Activated naive CD4-positive, alpha-beta T cell treated with anti-CD3 and anti-CD28 coated beads, Interleukin-2, amount 50 U/mL, for 24 hours (primary cell): ENCODE measurements at regions not wholly inside any gene's neighbourhood (a gene's known extent, or its start where the extent isn't known, plus 50 kb on each side); places are given as distances from the start of the nearest gene placed in this dataset.

ENCODE experiments used
- H3K27ac Mint-ChIP-seq: one replicate; pipeline ENCODE4 v1.8.0; 2021; ENCODE audit warnings: mild to moderate bottlenecking, mixed read lengths
- H3K27me3 Mint-ChIP-seq: one replicate; pipeline ENCODE4 v1.8.0; 2021; ENCODE audit warnings: mixed read lengths
- H3K36me3 Mint-ChIP-seq: one replicate; pipeline ENCODE4 v1.8.0; 2021; ENCODE audit warnings: mixed read lengths
- H3K4me1 Mint-ChIP-seq: one replicate; pipeline ENCODE4 v1.8.0; 2021; ENCODE audit warnings: mixed read lengths
- H3K4me3 Mint-ChIP-seq: one replicate; pipeline ENCODE4 v1.8.0; 2021; ENCODE audit warnings: mild to moderate bottlenecking, mixed read lengths
- H3K9me3 Mint-ChIP-seq: one replicate; pipeline ENCODE4 v1.8.0; 2021; ENCODE audit warnings: mixed read lengths

DNA sequence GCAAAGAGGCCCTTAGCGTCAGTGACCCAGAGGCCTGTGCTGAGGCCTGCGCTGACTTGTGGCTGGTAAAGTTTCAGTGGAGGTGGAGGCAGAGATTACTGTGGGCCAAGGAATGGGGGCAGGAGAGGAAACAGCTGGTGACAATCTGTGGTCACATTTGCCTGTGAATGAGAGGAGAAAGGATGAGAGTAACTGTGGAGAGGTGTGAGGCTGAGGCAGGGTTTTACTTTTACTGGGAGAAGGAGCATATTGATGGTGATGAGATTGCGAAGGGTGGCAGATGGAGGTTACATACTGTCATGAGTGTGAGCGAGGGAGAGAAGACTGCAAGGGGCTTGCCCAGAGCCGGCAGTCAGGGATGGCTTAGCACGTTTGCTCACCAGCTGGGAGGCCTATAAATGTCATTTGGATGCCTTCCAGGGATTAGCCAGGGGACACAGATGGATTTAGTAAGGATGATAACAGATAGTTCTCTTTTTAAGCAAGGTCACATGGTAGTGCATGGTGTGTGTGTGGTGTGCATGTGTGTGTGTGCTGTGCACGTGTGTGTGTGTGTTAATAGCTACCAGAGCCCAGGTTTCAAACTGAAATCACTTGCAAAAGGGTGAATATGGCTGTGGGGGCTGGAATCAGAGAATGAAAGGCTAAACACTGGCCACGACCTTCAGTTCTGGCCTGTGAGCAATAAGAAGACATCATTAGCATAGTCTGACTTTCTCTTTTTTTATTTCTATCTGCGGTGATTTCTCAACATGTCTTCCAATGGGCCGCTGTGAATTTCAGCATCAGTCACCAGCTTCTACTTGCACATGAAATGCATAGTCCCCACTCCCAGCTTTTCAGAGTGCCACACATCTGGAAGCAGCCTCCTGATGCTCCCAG is 291.5 kb upstream of the ZNF32 start:
- Mint-ChIP-seq H3K27me3 (peaks cover 12% of the 10 kb centered on the region), H3K4me1 (peaks cover 12% of the 10 kb centered on the region), H3K27ac (peak overlapping the region; percentile 12), H3K36me3 (no peaks in the 10 kb centered on the region), H3K4me3 (no peak overlapping the region), H3K9me3 (no peaks in the 10 kb centered on the region)

DNA sequence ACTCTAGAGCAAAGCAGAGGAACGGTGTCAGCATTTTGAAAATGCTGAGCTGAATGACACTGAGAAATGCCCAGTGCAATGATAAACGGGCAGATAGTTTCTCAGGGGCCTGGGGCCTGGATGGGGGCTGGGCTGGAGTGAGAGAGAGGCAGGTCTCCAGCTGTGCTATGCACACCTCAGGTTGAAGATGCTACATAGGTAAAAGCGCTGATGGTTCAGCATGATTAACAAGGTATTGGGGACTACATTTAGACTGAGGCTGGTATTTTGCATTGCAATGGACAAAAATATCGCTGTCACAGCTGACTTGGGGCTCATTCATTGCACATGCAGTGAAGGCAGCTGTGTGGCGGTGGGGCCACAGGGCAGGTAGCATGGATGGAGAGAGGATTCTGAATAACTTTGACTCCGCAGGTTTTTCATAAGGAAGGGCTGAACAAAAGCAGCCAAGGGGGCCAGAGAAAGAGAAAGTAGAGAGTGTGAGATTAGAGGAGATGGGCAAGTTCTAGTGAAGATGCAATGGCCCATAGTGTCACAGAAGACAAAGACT is 290.8 kb upstream of the ZNF32 start:
- Mint-ChIP-seq H3K27ac (no peak overlapping the region), H3K4me1 (peaks cover 12% of the 10 kb centered on the region), H3K36me3 (no peaks in the 10 kb centered on the region), H3K4me3 (no peak overlapping the region), H3K9me3 (no peaks in the 10 kb centered on the region), H3K27me3 (peaks cover 8% of the 10 kb centered on the region)

DNA sequence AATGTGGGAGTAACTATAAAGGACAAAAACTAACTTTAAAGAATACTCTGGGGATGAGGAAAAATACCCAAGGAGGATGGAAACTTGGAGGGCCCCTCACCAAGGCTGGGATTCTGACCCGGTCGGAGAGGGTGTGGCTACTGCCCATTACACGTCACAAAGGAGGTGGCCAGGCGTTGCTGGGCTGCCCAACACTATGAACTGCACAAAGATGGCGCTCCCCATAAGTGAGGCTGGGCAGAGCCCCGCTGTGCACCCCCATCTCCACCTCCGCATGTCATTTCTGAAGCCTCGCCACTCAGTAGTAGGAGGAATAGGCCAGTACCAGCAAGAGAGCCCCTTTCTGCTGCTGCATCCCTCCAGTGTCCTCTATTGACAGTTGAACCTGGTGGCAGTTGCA is 290.1 kb upstream of the ZNF32 start:
- Mint-ChIP-seq H3K9me3 (no peaks in the 10 kb centered on the region), H3K36me3 (no peaks in the 10 kb centered on the region), H3K4me1 (peaks cover 12% of the 10 kb centered on the region), H3K27ac (no peak overlapping the region), H3K27me3 (peaks cover 6% of the 10 kb centered on the region), H3K4me3 (no peak overlapping the region)

DNA sequence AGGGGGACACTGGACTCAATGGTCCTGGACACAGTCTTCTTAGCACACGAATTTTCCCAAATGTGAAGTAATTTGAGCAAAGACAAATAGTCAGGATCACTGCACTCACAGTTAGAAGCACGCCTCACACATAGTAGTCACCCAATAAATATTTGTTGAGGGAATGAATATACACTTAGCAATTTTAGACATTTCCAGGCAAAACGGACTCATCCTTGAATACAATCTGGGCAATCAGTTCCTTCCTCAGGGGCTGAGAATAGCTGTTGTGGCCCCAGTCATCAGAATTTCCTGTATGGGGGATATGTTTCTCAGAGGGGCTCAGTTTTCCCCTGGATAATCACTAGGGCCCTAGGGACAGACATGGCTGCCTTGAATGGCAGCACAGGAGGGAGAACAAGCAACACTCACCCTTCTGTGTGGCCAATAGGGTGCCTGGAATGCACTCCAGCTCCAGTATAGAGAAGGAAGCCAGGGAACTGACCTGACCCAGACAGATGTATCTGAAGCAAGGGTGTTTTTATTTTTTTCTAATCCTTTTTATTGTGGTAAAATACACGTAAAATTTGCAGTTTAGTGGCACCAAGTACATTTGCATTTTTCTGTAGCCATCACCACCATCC is 282.7 kb upstream of the ZNF32 start:
- H3K27ac Mint-ChIP-seq: no peak overlapping the region
- H3K27me3 Mint-ChIP-seq: peaks cover 2% of the 10 kb centered on the region
- H3K9me3 Mint-ChIP-seq: no peaks in the 10 kb centered on the region

DNA sequence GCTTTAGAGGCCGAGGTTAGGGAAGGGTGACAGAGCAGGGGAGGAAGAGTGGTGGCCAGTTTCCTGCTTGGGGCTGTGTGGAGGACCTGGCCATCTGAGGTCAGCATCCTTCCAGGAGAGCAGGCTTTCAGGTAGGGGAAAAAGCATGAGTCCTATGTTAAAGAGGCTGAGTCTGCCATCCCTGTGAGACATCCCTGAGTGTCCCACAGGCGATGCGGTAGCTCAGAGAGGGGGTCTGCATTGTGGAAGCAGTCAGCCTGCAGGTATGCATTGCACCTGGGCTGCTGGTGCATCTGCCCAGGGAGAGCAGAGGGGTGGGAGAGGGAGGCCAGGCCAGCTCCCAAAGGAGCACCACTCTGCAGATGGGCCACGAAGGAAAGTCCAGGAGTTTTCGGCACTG is 282.1 kb upstream of the ZNF32 start:
- Mint-ChIP-seq H3K9me3 (no peaks in the 10 kb centered on the region), H3K4me3 (no peak overlapping the region), H3K36me3 (peaks cover 2% of the 10 kb centered on the region), H3K27me3 (peaks cover 2% of the 10 kb centered on the region), H3K27ac (no peak overlapping the region), H3K4me1 (no peaks in the 10 kb centered on the region)

More for the DNA sequence above, 282.7 kb upstream of the ZNF32 start:
- Mint-ChIP-seq H3K4me3 (no peak overlapping the region), H3K36me3 (peaks cover 2% of the 10 kb centered on the region), H3K4me1 (no peaks in the 10 kb centered on the region)

DNA sequence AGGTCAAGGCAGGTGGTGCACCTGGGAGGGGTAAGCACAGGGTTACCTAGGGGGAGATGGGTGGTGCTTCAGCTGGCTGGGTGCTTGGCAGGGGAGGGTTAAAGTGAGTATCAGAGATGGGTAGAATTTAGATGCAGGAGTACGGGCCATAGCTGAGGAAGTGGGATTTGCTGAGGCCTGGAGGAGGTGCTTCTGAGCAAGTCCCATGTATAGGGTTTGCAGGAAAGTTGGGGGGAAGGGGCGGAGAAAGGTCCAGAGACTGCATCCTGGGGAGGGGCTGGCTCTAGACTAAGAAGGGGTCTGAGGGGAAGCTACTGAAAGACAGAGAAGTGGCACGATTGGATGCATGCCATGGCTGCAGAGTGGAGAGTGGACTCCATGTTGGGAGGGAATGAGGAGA is 281.6 kb upstream of the ZNF32 start:
- H3K4me1 Mint-ChIP-seq: no peaks in the 10 kb centered on the region
- no peaks in the 10 kb centered on the region for H3K9me3 Mint-ChIP-seq
- H3K36me3 Mint-ChIP-seq: peaks cover 2% of the 10 kb centered on the region
- peaks cover 2% of the 10 kb centered on the region for H3K27me3 Mint-ChIP-seq
- no peak overlapping the region for H3K4me3 Mint-ChIP-seq
- H3K27ac Mint-ChIP-seq: no peak overlapping the region

DNA sequence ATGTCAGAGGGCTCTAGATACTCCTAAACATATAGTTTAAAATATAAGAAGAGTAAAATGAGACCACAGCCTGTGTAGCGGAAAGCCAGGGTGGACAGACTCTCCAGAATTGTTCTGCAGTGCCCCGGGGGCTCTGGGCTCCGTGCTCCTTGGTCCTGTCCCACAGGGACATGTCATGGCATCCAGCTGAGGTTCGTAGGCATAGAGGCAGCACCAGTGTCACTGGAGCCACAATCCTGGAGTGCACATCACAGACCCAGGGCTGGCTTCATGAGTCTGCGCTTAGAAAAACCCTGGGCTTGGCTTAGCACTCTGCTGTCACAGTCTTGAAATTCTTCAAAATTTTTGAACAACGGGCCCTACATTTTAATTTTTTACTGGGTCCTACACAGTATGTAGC is 280.4 kb upstream of the ZNF32 start:
- Mint-ChIP-seq H3K4me3 (no peak overlapping the region), H3K4me1 (no peaks in the 10 kb centered on the region), H3K27ac (no peak overlapping the region)

DNA sequence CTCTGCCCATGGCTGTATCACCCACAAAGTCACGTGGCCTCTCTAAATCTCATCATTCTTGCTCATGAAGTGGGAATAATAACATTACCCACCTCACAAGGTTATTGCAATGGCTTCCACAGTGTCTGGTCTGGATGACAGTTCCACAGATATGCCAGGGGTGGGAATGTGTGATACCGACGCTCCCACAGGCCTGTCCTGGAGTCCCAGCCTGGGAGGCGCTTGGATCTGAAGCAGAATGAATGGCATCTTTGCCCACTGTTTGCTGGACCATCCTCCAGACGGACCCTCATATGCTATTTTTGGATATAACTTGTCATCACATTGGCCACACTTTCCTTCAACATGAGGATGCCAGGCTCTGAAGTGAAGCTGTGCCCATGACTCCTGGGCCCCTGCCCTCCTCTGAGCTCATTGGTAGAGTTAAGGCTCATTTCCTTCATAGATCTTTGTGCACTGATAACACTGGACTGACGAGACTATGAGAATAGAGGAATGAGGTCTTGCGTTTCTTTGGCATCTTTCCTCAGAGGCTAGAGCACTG is 279.8 kb upstream of the ZNF32 start:
- Mint-ChIP-seq H3K36me3 (peaks cover 2% of the 10 kb centered on the region), H3K4me3 (no peak overlapping the region), H3K27me3 (peaks cover 2% of the 10 kb centered on the region), H3K4me1 (no peaks in the 10 kb centered on the region), H3K27ac (no peak overlapping the region), H3K9me3 (no peaks in the 10 kb centered on the region)

More for the DNA sequence above, 280.4 kb upstream of the ZNF32 start:
- Mint-ChIP-seq H3K27me3 (peaks cover 2% of the 10 kb centered on the region), H3K9me3 (no peaks in the 10 kb centered on the region), H3K36me3 (peaks cover 2% of the 10 kb centered on the region)

DNA sequence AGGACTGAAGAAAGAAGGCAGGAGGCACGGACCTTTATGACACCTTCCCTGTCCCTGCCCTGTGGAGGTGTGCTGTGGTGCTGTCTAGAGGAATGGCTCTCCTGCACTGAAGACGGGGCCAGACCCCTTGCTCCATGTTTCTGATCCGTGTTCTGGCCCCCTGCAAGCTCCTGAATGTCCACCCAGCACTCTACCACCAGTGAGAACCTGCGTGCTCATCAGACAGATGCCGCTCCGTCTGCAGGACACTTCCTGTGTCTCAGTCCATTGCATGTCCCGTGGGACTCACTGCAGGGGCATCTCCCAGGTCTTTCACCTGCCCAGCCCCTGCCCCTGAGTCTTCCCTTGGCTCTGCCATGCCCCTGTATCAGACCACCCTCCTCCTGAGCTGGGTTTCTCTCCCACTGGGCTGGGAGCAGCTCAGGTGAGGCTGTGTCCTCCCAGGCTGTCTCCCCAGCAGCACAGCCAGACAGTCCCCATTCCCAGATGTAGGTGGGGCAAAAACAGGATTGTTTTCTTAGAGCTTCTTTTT is 278.3 kb upstream of the ZNF32 start:
- Mint-ChIP-seq H3K36me3 (peaks cover 2% of the 10 kb centered on the region), H3K4me3 (no peak overlapping the region), H3K9me3 (no peaks in the 10 kb centered on the region), H3K27me3 (peaks cover 2% of the 10 kb centered on the region), H3K4me1 (no peaks in the 10 kb centered on the region), H3K27ac (no peak overlapping the region)

DNA sequence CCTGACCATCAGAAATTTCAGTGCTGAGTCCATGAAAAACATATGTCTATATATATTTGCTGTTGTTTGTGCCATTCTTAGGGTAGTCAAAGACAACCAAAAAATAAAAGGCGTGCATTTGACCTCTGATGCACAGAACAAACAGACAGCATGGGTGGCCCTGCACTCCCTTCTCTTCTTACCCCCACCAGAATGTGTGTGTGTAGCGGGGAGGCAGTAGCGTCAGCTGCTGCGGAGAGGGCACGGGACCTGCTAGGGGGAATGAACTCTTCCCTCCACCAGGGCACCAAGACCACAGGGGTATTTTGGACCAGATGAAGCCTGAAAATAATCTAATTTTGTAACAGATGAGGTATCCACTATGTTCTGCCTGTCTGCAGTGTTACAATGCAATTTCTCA is 277.7 kb upstream of the ZNF32 start:
- Mint-ChIP-seq H3K36me3 (no peaks in the 10 kb centered on the region), H3K9me3 (no peaks in the 10 kb centered on the region)

DNA sequence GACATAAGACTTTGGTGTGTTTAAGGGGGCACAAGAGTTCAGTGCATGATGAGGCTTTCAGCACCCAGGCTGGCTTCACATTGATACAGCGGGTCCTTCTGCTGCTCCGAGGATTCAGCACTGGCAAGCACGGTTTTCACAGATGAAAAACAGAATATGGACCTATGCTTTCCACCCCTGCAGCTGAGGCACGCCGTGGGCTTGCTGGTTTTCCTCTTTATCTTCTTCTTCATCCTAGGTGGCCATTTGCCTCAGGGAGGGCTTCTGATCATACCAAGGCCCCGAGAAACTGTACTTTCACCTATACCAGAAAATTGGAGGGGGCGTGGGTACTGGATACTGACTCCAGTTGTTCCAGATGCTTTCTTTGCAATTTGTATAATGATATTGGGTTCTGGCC is 277.1 kb upstream of the ZNF32 start:
- H3K4me1 Mint-ChIP-seq: no peaks in the 10 kb centered on the region
- peaks cover 2% of the 10 kb centered on the region for H3K27me3 Mint-ChIP-seq
- H3K9me3 Mint-ChIP-seq: no peaks in the 10 kb centered on the region
- H3K36me3 Mint-ChIP-seq: no peaks in the 10 kb centered on the region
- no peak overlapping the region for H3K27ac Mint-ChIP-seq
- no peak overlapping the region for H3K4me3 Mint-ChIP-seq

More for the DNA sequence above, 277.7 kb upstream of the ZNF32 start:
- Mint-ChIP-seq H3K4me3 (no peak overlapping the region), H3K27ac (no peak overlapping the region), H3K4me1 (no peaks in the 10 kb centered on the region), H3K27me3 (peaks cover 2% of the 10 kb centered on the region)

DNA sequence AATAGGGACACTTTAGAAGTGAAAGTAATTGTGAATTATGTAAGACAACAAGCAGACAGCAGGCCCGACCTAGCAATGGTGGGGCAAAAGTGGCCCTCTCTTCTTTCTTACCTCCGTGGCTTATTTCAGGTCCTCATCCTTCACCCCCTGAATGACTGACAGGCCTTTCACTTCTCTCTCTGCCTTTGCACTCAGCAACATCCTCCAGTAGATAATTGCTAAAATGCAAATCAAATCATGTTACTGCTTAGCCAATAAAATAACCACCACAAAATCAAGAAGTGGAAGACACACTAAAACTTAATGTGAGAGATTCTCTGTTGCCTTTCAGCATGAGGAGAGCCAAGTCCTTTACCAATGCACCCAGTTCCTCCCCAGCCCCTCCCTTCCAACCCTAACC is 274.6 kb upstream of the ZNF32 start:
- H3K9me3 Mint-ChIP-seq: no peaks in the 10 kb centered on the region
- H3K27me3 Mint-ChIP-seq: no peaks in the 10 kb centered on the region
- H3K4me1 Mint-ChIP-seq: no peaks in the 10 kb centered on the region
- no peak overlapping the region for H3K27ac Mint-ChIP-seq
- peaks cover 3% of the 10 kb centered on the region for H3K36me3 Mint-ChIP-seq
- no peak overlapping the region for H3K4me3 Mint-ChIP-seq

DNA sequence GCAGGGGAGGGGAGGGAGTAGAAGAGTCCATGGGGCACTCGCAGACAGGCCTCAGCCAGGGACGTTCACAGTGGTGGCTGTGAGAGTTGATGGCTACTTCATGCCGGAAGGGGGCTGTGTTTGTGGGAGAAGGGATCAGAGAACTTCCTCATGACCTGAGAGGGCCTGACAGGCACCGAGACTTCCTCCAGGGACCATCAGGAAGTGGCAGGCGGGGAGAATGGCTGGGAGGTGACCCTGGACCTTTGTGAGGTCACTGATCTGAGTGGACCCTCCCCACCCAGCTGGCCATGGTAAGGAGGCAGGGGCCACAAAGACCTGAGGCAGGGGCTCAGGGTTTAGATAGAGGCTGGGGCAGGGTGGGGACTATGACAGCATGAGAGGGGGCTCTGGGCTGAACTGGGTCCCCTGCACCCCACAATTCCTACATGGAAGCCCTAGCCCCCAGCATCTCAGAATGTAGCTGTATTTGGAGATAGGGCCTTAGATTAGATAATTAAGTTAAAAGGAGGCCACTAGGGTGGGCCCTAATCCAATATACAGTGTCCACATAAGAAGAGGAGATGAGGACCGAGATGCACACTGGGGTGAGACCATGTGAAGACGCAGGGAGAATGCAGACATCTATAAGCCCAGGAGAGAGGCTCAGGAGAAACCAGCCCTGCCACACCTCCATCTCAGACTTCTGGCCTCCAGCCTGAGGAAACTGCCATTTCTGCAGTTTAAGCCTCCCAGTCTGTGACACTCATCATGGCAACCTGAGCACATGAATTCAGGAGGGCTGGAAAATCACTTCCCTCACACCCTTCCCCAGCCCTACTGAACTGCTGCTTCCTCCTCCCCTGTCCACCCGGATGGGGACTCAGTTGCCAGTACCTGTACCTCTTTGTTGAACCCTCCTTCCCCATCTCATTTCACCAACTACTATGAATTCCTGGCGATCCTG is 273.9 kb upstream of the ZNF32 start:
- Mint-ChIP-seq H3K9me3 (no peaks in the 10 kb centered on the region), H3K4me3 (no peak overlapping the region), H3K27ac (no peak overlapping the region), H3K27me3 (no peaks in the 10 kb centered on the region), H3K4me1 (no peaks in the 10 kb centered on the region), H3K36me3 (peaks cover 3% of the 10 kb centered on the region)

DNA sequence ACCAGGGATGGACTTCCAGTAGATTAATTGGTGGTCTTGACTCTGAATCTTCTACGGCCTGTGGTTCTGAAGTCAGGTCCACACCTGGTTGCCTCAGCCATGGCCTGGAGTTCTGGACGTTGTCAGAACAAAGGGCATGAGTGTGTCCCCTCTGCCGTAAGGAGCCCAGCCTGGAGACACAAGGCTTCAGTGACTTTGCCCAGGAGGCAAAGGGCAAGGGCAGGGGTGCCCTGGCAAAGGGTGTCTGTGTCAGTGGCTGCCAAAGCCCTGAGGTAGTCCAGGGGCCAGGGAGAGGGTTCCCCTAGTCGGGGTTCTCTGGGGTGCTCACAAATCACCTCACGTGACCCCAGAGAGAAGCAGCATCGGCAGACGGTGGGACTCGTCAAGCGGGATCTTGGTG is 273.2 kb upstream of the ZNF32 start:
- H3K9me3 Mint-ChIP-seq: no peaks in the 10 kb centered on the region
- H3K27ac Mint-ChIP-seq: no peak overlapping the region
- H3K36me3 Mint-ChIP-seq: peaks cover 3% of the 10 kb centered on the region
- no peaks in the 10 kb centered on the region for H3K4me1 Mint-ChIP-seq
- H3K4me3 Mint-ChIP-seq: no peak overlapping the region
- no peaks in the 10 kb centered on the region for H3K27me3 Mint-ChIP-seq

DNA sequence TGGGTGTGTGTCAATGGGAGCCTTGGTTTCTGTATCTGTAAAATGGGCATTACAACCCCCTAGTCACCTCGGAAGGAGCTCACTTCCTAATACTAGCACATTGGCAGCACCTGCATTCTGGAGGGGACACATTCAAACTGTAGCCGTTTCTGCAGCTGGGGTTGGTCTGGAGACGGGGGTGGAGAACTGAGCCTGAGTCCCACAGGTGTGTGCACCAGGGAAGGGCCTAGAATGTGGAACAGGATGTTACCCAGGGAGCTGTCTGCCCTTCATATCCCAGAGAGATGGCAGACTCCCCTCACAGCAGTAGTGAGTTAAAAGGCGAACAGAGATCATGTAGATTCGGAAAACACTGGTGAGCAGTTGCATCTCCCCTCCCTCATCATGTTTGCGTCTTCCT is 272.8 kb upstream of the ZNF32 start:
- H3K27ac Mint-ChIP-seq: no peak overlapping the region

More for the DNA sequence above, 272.8 kb upstream of the ZNF32 start:
- H3K9me3 Mint-ChIP-seq: no peaks in the 10 kb centered on the region
- H3K4me1 Mint-ChIP-seq: no peaks in the 10 kb centered on the region
- no peaks in the 10 kb centered on the region for H3K27me3 Mint-ChIP-seq
- H3K4me3 Mint-ChIP-seq: no peak overlapping the region
- H3K36me3 Mint-ChIP-seq: peaks cover 3% of the 10 kb centered on the region
